ENCODE measurements at regions not wholly inside any gene's neighbourhood (a gene's known extent, or its start where the extent isn't known, plus 50 kb on each side); places are given as distances from the start of the nearest gene placed in this dataset.

GRCh38 chr6:103175056-103175455, 1684.7 kb downstream of the HACE1 start:
- no peaks in the 10 kb centered on the region for H3K36me3 ChIP-seq (ENCODE audit: low read depth)
- no peak overlapping the region for H3K4me3 ChIP-seq
- no peaks in the 10 kb centered on the region for H3K9me3 ChIP-seq
- DNase-seq (no peak), ATAC-seq (no peak)
- no peaks in the 10 kb centered on the region for H3K4me1 ChIP-seq (ENCODE audit: low read depth)
- no peak for TF ChIP-seq CTCF (IDR thresholded peaks at IDR 0.05)
- intact Hi-C loops (cut with DNase I, micrococcal nuclease): no loop called here

GRCh38 chr6:103167345-103168071, 1692.2 kb downstream of the HACE1 start:
- no peak for ATAC-seq
- no peak overlapping the region for H3K4me3 ChIP-seq
- no peak for TF ChIP-seq CTCF (IDR thresholded peaks at IDR 0.05)
- no peak for DNase-seq
- H3K9me3 ChIP-seq: no peaks in the 10 kb centered on the region
- intact Hi-C loops (cut with DNase I, micrococcal nuclease): no loop called here
- no peaks in the 10 kb centered on the region for H3K4me1 ChIP-seq (ENCODE audit: low read depth)
- H3K36me3 ChIP-seq (ENCODE audit: low read depth): no peaks in the 10 kb centered on the region

GRCh38 chr6:103154779-103155572, 1704.7 kb downstream of the HACE1 start:
- Histone ChIP-seq H3K36me3 (ENCODE audit: low read depth) (no peaks in the 10 kb centered on the region), H3K4me3 (no peak overlapping the region), H3K4me1 (ENCODE audit: low read depth) (no peaks in the 10 kb centered on the region), H3K9me3 (no peaks in the 10 kb centered on the region)
- TF ChIP-seq CTCF (IDR thresholded peaks at IDR 0.05): no peak
- DNase-seq (no peak), ATAC-seq (no peak)
- intact Hi-C loops (cut with DNase I, micrococcal nuclease): no loop called here

GRCh38 chr6:103153016-103153415, 1706.7 kb downstream of the HACE1 start:
- DNase-seq (no peak), ATAC-seq (no peak)
- H3K4me3 ChIP-seq: no peak overlapping the region
- H3K4me1 ChIP-seq (ENCODE audit: low read depth): no peaks in the 10 kb centered on the region
- H3K9me3 ChIP-seq: no peaks in the 10 kb centered on the region
- intact Hi-C loops (cut with DNase I, micrococcal nuclease): no loop called here
- no peak for TF ChIP-seq CTCF (IDR thresholded peaks at IDR 0.05)
- H3K36me3 ChIP-seq (ENCODE audit: low read depth): no peaks in the 10 kb centered on the region

GRCh38 chr6:103142902-103143301, 1716.8 kb downstream of the HACE1 start:
- Histone ChIP-seq H3K4me3 (no peak overlapping the region), H3K36me3 (ENCODE audit: low read depth) (no peaks in the 10 kb centered on the region), H3K9me3 (no peaks in the 10 kb centered on the region), H3K4me1 (ENCODE audit: low read depth) (no peaks in the 10 kb centered on the region)
- no peak for TF ChIP-seq CTCF (IDR thresholded peaks at IDR 0.05)
- no peak for ATAC-seq
- no peak for DNase-seq
- intact Hi-C loops (cut with DNase I, micrococcal nuclease): no loop called here

Measured in mucosa of descending colon (tissue), 3 donors.